Breast epithelium (tissue), 3 donors: ENCODE measurements at regions not wholly inside any gene's neighbourhood (a gene's known extent, or its start where the extent isn't known, plus 50 kb on each side); places are given as distances from the start of the nearest gene placed in this dataset.

Source experiments
- CTCF ChIP-seq, 3 donors: fragments of 450-650 bp; IDR thresholded peaks; one replicate each; pipeline ENCODE4 v1.5.1; 2016 to 2017; ENCODE audit warnings: antibody characterized with exemption in 3 of 3, mild to moderate bottlenecking in 3 of 3, moderate library complexity in 3 of 3
- POLR2A ChIP-seq: fragments of 450-650 bp; IDR thresholded peaks from one replicate; pipeline ENCODE4 v1.6.1; 2016; ENCODE audit warnings: antibody characterized with exemption, mild to moderate bottlenecking, moderate library complexity
- POLR2AphosphoS5 ChIP-seq, 3 donors: sonication (generic); formaldehyde crosslinking; IDR thresholded peaks; one replicate each; pipeline ENCODE4 v1.6.1; 2017; ENCODE audit warnings: antibody characterized with exemption in 3 of 3

- TF ChIP-seq POLR2A (no peak), CTCF (IDR thresholded peaks at IDR 0.05) (no peak), POLR2AphosphoS5 (IDR thresholded peaks at IDR 0.05) (no peak)
Measured at GRCh38 chr6:105646391-105646867, 243.5 kb upstream of the PREP start.
